H1 (cell line): ENCODE measurements at regions not wholly inside any gene's neighbourhood (a gene's known extent, or its start where the extent isn't known, plus 50 kb on each side); places are given as distances from the start of the nearest gene placed in this dataset.

Experiments
- CTCF ChIA-PET: fragments of 300-600 bp; sonication (Branson Sonifier 250); formaldehyde crosslinking; loops from one replicate; lab custom pipeline; 2021; ENCODE audit not compliant: partially characterized antibody; lab: Charles Lee
- POLR2A ChIA-PET: fragments of 300-600 bp; sonication (Branson Sonifier 250); formaldehyde crosslinking; loops from one replicate; lab custom pipeline; 2021; ENCODE audit warnings: inconsistent platforms; ENCODE audit not compliant: partially characterized antibody; lab: Charles Lee
- DNase-seq, 2 experiments: peaks; one replicate each; pipeline versions ENCODE4 v3.0.0 to v3.0.0-alpha.2; 2010 to 2022; ENCODE audit warnings: low spot score in 2 of 2, low read depth in 1 of 2, mixed read lengths in 1 of 2
- FAIRE-seq: peaks from 2 replicates; lab custom pipeline; 2011; peaks lifted over from hg19 to GRCh38; lab: Jason Lieb, UNC
- H2AFZ ChIP-seq: 2 replicates; pipeline ENCODE4 v1.8.1; 2012; ENCODE audit warnings: low read length, inconsistent platforms
- H2AK5ac ChIP-seq: 2 replicates; pipeline ENCODE4 v1.6.1; 2013; ENCODE audit warnings: low read depth, low read length
- H2BK120ac ChIP-seq: replicated peaks from 2 replicates; pipeline ENCODE3; 2013; ENCODE audit warnings: low read depth, low read length, inconsistent platforms
- H2BK12ac ChIP-seq: 2 replicates; pipeline ENCODE4 v1.6.1; 2013; ENCODE audit warnings: low read depth, low read length
- H2BK15ac ChIP-seq: 2 replicates; pipeline ENCODE4 v1.6.1; 2013; ENCODE audit warnings: low read length
- H2BK20ac ChIP-seq: 2 replicates; pipeline ENCODE4 v1.6.1; 2013; ENCODE audit warnings: low read length
- H2BK5ac ChIP-seq: 2 replicates; pipeline ENCODE4 v1.6.1; 2013; ENCODE audit warnings: low read depth, low read length
- H3K14ac ChIP-seq: 2 replicates; pipeline ENCODE4 v1.6.1; 2013; ENCODE audit warnings: inconsistent platforms; ENCODE audit not compliant: insufficient read length
- H3K18ac ChIP-seq: 2 replicates; pipeline ENCODE4 v1.6.1; 2013; ENCODE audit warnings: low read length; ENCODE audit errors: extremely low read depth
- H3K23ac ChIP-seq: 2 replicates; pipeline ENCODE4 v1.6.1; 2013; ENCODE audit warnings: inconsistent platforms; ENCODE audit not compliant: insufficient read length
- H3K23me2 ChIP-seq: 2 replicates; pipeline ENCODE4 v1.6.1; 2013; ENCODE audit warnings: low read depth, low read length
- H3K27ac ChIP-seq: 2 replicates; pipeline ENCODE4 v1.6.1; 2011; ENCODE audit warnings: low read depth, low read length, inconsistent platforms
- H3K27me3 ChIP-seq, 4 experiments: replicated peaks in 1 of 4; 1 replicate in 1 of 4; 2 replicates in 3 of 4; pipeline versions ENCODE4 v1.6.1 to v1.8.1; 2011 to 2013; ENCODE audit warnings: low read length in 3 of 4, mild to moderate bottlenecking in 3 of 4, inconsistent platforms in 2 of 4, mixed read lengths in 2 of 4, moderate library complexity in 1 of 4; ENCODE audit not compliant: control insufficient read depth in 3 of 4, insufficient read depth in 3 of 4; ENCODE audit errors: extremely low read depth in 1 of 4
- H3K36me3 ChIP-seq, 4 experiments: 2 replicates each; pipeline versions ENCODE4 v1.6.1 to v1.8.1; 2011 to 2013; ENCODE audit warnings: mild to moderate bottlenecking in 4 of 4, low read length in 3 of 4, moderate library complexity in 2 of 4, control low read depth in 1 of 4, inconsistent platforms in 1 of 4; ENCODE audit not compliant: insufficient read depth in 4 of 4, control insufficient read depth in 2 of 4
- H3K4ac ChIP-seq: replicated peaks from 2 replicates; pipeline ENCODE3; 2013; ENCODE audit warnings: low read length, low read depth, mixed read lengths, inconsistent platforms; ENCODE audit not compliant: insufficient read length
- H3K4me1 ChIP-seq, 4 experiments: replicated peaks in 1 of 4; 1 replicate in 1 of 4; 2 replicates in 3 of 4; pipeline versions ENCODE4 v1.6.1 to v1.8.1; 2011 to 2013; ENCODE audit warnings: low read length in 3 of 4, inconsistent platforms in 2 of 4, mixed read lengths in 1 of 4; ENCODE audit not compliant: insufficient read depth in 4 of 4, control insufficient read depth in 3 of 4
- H3K4me2 ChIP-seq, 2 experiments: 2 replicates each; pipeline versions ENCODE4 v1.6.1 to v1.8.1; 2011 to 2013; ENCODE audit warnings: low read depth in 2 of 2, low read length in 2 of 2, control low read depth in 1 of 2, inconsistent platforms in 1 of 2, mild to moderate bottlenecking in 1 of 2; ENCODE audit not compliant: insufficient read depth in 1 of 2
- H3K4me3 ChIP-seq, 4 experiments: fragments of 200-600, 300-600 bp in 1 of 4; sonication (generic), shearing (Covaris generic), sonication (Bioruptor Twin) in 1 of 4; 2 replicates each; pipeline versions ENCODE4 v1.5.1 to v1.8.1; 2011 to 2016; ENCODE audit warnings: low read length in 4 of 4, low read depth in 3 of 4, control low read depth in 2 of 4, inconsistent platforms in 2 of 4, mild to moderate bottlenecking in 2 of 4, mixed read lengths in 1 of 4, moderate library complexity in 1 of 4; ENCODE audit not compliant: insufficient read depth in 2 of 4; ENCODE audit errors: extremely low read depth in 1 of 4
- H3K56ac ChIP-seq: replicated peaks from 2 replicates; pipeline ENCODE3; 2013; ENCODE audit warnings: low read depth, mild to moderate bottlenecking, mixed read lengths, low read length, inconsistent platforms; ENCODE audit not compliant: insufficient read length
- H3K79me1 ChIP-seq: 2 replicates; pipeline ENCODE4 v1.6.1; 2013; ENCODE audit warnings: low read depth, low read length, control low read depth
- H3K79me2 ChIP-seq, 2 experiments: 2 replicates each; pipeline versions ENCODE4 v1.6.1 to v1.8.1; 2012 to 2013; ENCODE audit warnings: low read length in 2 of 2, mild to moderate bottlenecking in 2 of 2, inconsistent platforms in 1 of 2; ENCODE audit not compliant: insufficient read depth in 2 of 2, control insufficient read depth in 1 of 2
- H3K9ac ChIP-seq, 4 experiments: replicated peaks in 1 of 4; 1 replicate in 1 of 4; 2 replicates in 3 of 4; pipeline versions ENCODE4 v1.6.1 to v1.8.1; 2011 to 2013; ENCODE audit warnings: low read depth in 3 of 4, low read length in 3 of 4, control low read depth in 2 of 4, mild to moderate bottlenecking in 2 of 4, moderate library complexity in 2 of 4, inconsistent platforms in 1 of 4; ENCODE audit errors: extremely low read depth in 1 of 4
- H3K9me3 ChIP-seq, 2 experiments: 2 replicates each; pipeline versions ENCODE4 v1.6.1 to v1.8.1; 2012 to 2013; ENCODE audit warnings: mild to moderate bottlenecking in 2 of 2, moderate library complexity in 2 of 2, control low read depth in 1 of 2, inconsistent platforms in 1 of 2, low read depth in 1 of 2, low read length in 1 of 2, mixed read lengths in 1 of 2; ENCODE audit not compliant: insufficient read depth in 2 of 2
- H4K20me1 ChIP-seq, 2 experiments: replicated peaks in 1 of 2; 2 replicates each; pipeline versions ENCODE3 to v1.8.1; 2011 to 2013; ENCODE audit warnings: inconsistent platforms in 2 of 2, low read length in 2 of 2, mild to moderate bottlenecking in 1 of 2; ENCODE audit not compliant: insufficient read depth in 2 of 2, control insufficient read depth in 1 of 2
- H4K5ac ChIP-seq: 2 replicates; pipeline ENCODE4 v1.6.1; 2013; ENCODE audit warnings: low read length, low read depth, mixed read lengths, inconsistent platforms; ENCODE audit not compliant: insufficient read length
- H4K8ac ChIP-seq: 2 replicates; pipeline ENCODE4 v1.8.0; 2013; ENCODE audit warnings: mild to moderate bottlenecking, moderate library complexity, low read length, inconsistent platforms; ENCODE audit not compliant: insufficient read depth; ENCODE audit errors: extremely low read depth
- H4K91ac ChIP-seq: replicated peaks from 2 replicates; pipeline ENCODE3; 2013; ENCODE audit warnings: low read length, mixed read lengths, inconsistent platforms; ENCODE audit not compliant: insufficient read length
- CBX5 ChIP-seq: fragments of 300-800, 300-1000 bp; sonication (generic); IDR thresholded peaks from 2 replicates; pipeline ENCODE4 v1.7.1; 2016; ENCODE audit warnings: antibody characterized with exemption, low read length, low read depth
- CHD1 ChIP-seq: IDR thresholded peaks from 2 replicates; pipeline ENCODE4 v1.6.1; 2012; ENCODE audit warnings: low read depth, low read length, improper control_type of control experiment
- E2F6 ChIP-seq: IDR thresholded peaks from 2 replicates; pipeline ENCODE4 v1.6.1; 2012; ENCODE audit warnings: inconsistent platforms
- EZH2 ChIP-seq: fragments of 200-600 bp; sonication (generic); IDR thresholded peaks from 2 replicates; pipeline ENCODE4 v1.7.1; 2012; ENCODE audit warnings: low read depth, mild to moderate bottlenecking, moderate library complexity, low read length, inconsistent platforms; ENCODE audit not compliant: severe bottlenecking
- HDAC6 ChIP-seq: IDR thresholded peaks from one replicate; pipeline ENCODE4 v1.7.1; 2012; ENCODE audit warnings: low read depth, mild to moderate bottlenecking, inconsistent platforms, low read length, moderate library complexity
- NANOG ChIP-seq: IDR thresholded peaks from 2 replicates; pipeline ENCODE4 v1.6.1; 2011; ENCODE audit warnings: low read length, low read depth, mild to moderate bottlenecking, inconsistent platforms; ENCODE audit not compliant: insufficient read depth, poor library complexity, severe bottlenecking
- PHF8 ChIP-seq: fragments of 200-600 bp; sonication (generic); conservative IDR thresholded peaks from 2 replicates; pipeline ENCODE4 v1.7.1; 2012; ENCODE audit warnings: low read depth, mild to moderate bottlenecking, inconsistent platforms, low read length, moderate library complexity
- RNF2 ChIP-seq: fragments of 200-900, 300-1000 bp; sonication (generic); IDR thresholded peaks from 2 replicates; pipeline ENCODE4 v1.7.1; 2016; ENCODE audit warnings: borderline replicate concordance, low read depth, mild to moderate bottlenecking, antibody characterized with exemption, low read length; ENCODE audit not compliant: poor library complexity, severe bottlenecking; ENCODE audit errors: missing control alignments
- SIRT6 ChIP-seq: IDR thresholded peaks from one replicate; pipeline ENCODE4 v1.7.1; 2012; ENCODE audit warnings: low read length, inconsistent platforms
- SUZ12 ChIP-seq: fragments of 200-600 bp; sonication (generic); IDR thresholded peaks from 2 replicates; pipeline ENCODE4 v1.6.1; 2012; ENCODE audit warnings: mild to moderate bottlenecking, inconsistent platforms, low read length, moderate library complexity, mixed read lengths
- YY1 ChIP-seq: IDR thresholded peaks from 2 replicates; pipeline ENCODE4 v1.6.1; 2011; ENCODE audit warnings: low read depth, mild to moderate bottlenecking, low read length
- WGBS, 2 experiments: shearing (Covaris generic) in 1 of 2; methylation state at CpG; one replicate each; pipeline versions ENCODE4 v1.1.6 to v1.1.7; 2013 to 2015; ENCODE audit warnings: low lambda C conversion rate in 2 of 2, mixed read lengths in 2 of 2, inconsistent platforms in 1 of 2, low coverage in 1 of 2, missing lambda C conversion rate in 1 of 2; ENCODE audit not compliant: insufficient replicate concordance in 2 of 2, insufficient coverage in 1 of 2, insufficient read length in 1 of 2; ENCODE audit errors: extremely low coverage in 1 of 2, missing lambda C conversion rate in 1 of 2; 5-methylcytosine and 5-hydroxymethylcytosine counted together

GRCh38 chr14:28502517-28502916 lies 264.1 kb upstream of the FOXG1 start:
- no peak overlapping the region for H3K4me3 ChIP-seq
- no peak overlapping the region for H3K14ac ChIP-seq
- no peak overlapping the region for H4K8ac ChIP-seq
- ChIA-PET POLR2A (no interaction called here), CTCF (no interaction called here)
- no peak overlapping the region for H2BK12ac ChIP-seq
- no peaks in the 10 kb centered on the region for H4K20me1 ChIP-seq
- no peak overlapping the region for H3K4me2 ChIP-seq
- no peak overlapping the region for H2BK15ac ChIP-seq
- H3K9me3 ChIP-seq, result no peaks in the 10 kb centered on the region
- H3K27ac ChIP-seq, result no peak overlapping the region
- no peak for DNase-seq
- H4K91ac ChIP-seq, result no peak overlapping the region
- H3K9ac ChIP-seq, result no peak overlapping the region
- no peak for FAIRE-seq
- no peaks in the 10 kb centered on the region for H3K27me3 ChIP-seq
- H3K18ac ChIP-seq, result no peak overlapping the region
- H3K79me2 ChIP-seq, result no peaks in the 10 kb centered on the region
- H3K23me2 ChIP-seq, result no peaks in the 10 kb centered on the region
- no peaks in the 10 kb centered on the region for H3K79me1 ChIP-seq
- H3K4ac ChIP-seq, result no peak overlapping the region
- no peak overlapping the region for H3K23ac ChIP-seq
- H2AFZ ChIP-seq, result no peak overlapping the region
- 98% methylated on average over 3 of the region's 3 CpGs; no CpG with 5 or more reads in 1 of the 2 experiments for WGBS, 2 experiments
- H3K4me1 ChIP-seq, result no peaks in the 10 kb centered on the region
- H2BK120ac ChIP-seq, result no peak overlapping the region
- H4K5ac ChIP-seq, result no peak overlapping the region
- no peak overlapping the region for H2BK5ac ChIP-seq
- H3K36me3 ChIP-seq, result no peaks in the 10 kb centered on the region
- H2AK5ac ChIP-seq, result no peak overlapping the region
- H3K56ac ChIP-seq, result no peak overlapping the region
- no peak overlapping the region for H2BK20ac ChIP-seq
- TF ChIP-seq CHD1 (no peak), YY1 (no peak), EZH2 (no peak), NANOG (no peak), HDAC6 (no peak), SUZ12 (no peak), PHF8 (no peak), RNF2 (no peak), SIRT6 (no peak), CBX5 (no peak), E2F6 (no peak)
